PC-9 (cell line): ENCODE measurements at regions not wholly inside any gene's neighbourhood (a gene's known extent, or its start where the extent isn't known, plus 50 kb on each side); places are given as distances from the start of the nearest gene placed in this dataset.

Experiments used
- CTCF ChIP-seq: fragments of 200-600 bp; sonication (generic); conservative IDR thresholded peaks from 2 replicates; pipeline ENCODE4 v1.6.1; 2017; ENCODE audit warnings: mixed run types, antibody characterized with exemption, mild to moderate bottlenecking, moderate library complexity
- EZH2 ChIP-seq: fragments of 200-600 bp; sonication (generic); IDR thresholded peaks from 2 replicates; pipeline ENCODE4 v1.8.0; 2017; ENCODE audit warnings: antibody characterized with exemption, low read depth

GRCh38 chr3:35969406-35969805 is 330.1 kb downstream of the ARPP21 start:
- TF ChIP-seq CTCF (no peak), EZH2 (no peak)
